ENCODE measurements at regions not wholly inside any gene's neighbourhood (a gene's known extent, or its start where the extent isn't known, plus 50 kb on each side); places are given as distances from the start of the nearest gene placed in this dataset.
A peak's percentile ranks its signal among the peaks of the same experiment; 100 is the strongest.

- peak; percentile 83 for DNase-seq (ENCODE audit: low read depth)
- no peak for TF ChIP-seq CTCF (conservative IDR thresholded peaks at IDR 0.05; ENCODE audit: low read length)
- H3K4me3 ChIP-seq (ENCODE audit: low read length) = no peak overlapping the region
Observed at GRCh38 chr12:42744539-42745182, 155.1 kb upstream of the PRICKLE1 start.

DNA sequence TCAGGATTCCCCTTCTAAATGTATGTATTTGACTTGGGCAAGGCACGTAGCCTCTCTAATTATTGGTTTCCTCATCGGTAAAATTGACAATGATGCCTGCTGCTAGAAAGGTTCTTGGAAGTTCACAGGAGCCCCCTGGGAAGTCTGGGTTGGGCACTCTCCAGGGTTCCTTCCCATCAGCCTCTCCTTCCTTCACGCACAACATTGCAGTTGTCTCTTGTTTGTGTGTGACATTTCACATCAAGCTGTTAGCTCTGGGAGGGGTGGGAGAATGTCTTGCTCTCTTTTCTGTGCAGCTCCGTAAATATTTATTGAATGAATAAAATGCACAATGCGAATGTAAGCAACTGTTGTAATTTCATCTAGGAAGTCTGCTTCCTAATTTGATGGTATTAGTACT, 153.2 kb upstream of the PRICKLE1 start:
- peak; percentile 17 for DNase-seq (ENCODE audit: low read depth)
- no peak for TF ChIP-seq CTCF (conservative IDR thresholded peaks at IDR 0.05; ENCODE audit: low read length)
- no peak overlapping the region for H3K4me3 ChIP-seq (ENCODE audit: low read length)

- no peak for TF ChIP-seq CTCF (conservative IDR thresholded peaks at IDR 0.05; ENCODE audit: low read length)
- peak; percentile 69 for DNase-seq (ENCODE audit: low read depth)
- H3K4me3 ChIP-seq (ENCODE audit: low read length) = no peak overlapping the region
Observed at GRCh38 chr12:42741771-42742510, 152.4 kb upstream of the PRICKLE1 start.

GRCh38 chr12:42741091-42741490, 151.5 kb upstream of the PRICKLE1 start:
- TF ChIP-seq CTCF (conservative IDR thresholded peaks at IDR 0.05; ENCODE audit: low read length) = no peak
- H3K4me3 ChIP-seq (ENCODE audit: low read length) = no peak overlapping the region
- no peak for DNase-seq (ENCODE audit: low read depth)

GRCh38 chr12:42737398-42737797, 147.9 kb upstream of the PRICKLE1 start:
- no peak for TF ChIP-seq CTCF (conservative IDR thresholded peaks at IDR 0.05; ENCODE audit: low read length)
- H3K4me3 ChIP-seq (ENCODE audit: low read length) = no peak overlapping the region
- no peak for DNase-seq (ENCODE audit: low read depth)

DNA sequence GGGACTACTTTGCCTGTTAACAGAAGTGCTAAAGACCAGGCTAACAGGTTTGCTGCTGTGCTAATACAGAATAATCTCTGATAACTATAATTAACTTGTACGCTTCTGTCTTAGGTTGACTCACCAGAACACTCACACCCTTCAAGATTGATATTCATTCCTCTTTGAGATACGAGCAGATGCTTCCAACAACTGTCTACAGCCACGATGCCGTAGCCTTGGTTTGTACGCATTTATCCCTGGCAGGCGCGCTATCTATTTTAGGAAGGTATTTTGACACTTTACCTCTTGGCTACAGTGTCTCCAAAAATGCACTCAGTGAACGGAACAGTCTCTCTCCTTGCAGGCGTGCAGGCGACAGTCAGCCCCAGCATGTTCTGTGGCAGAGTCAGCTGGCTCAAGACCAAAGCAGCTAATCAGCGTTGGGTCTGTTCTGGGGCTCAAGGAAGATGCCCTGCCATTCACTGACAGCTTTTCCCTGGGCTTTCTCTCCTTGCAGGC, 146.4 kb upstream of the PRICKLE1 start:
- H3K4me3 ChIP-seq (ENCODE audit: low read length) = no peak overlapping the region
- DNase-seq (ENCODE audit: low read depth) = no peak
- no peak for TF ChIP-seq CTCF (conservative IDR thresholded peaks at IDR 0.05; ENCODE audit: low read length)

DNA sequence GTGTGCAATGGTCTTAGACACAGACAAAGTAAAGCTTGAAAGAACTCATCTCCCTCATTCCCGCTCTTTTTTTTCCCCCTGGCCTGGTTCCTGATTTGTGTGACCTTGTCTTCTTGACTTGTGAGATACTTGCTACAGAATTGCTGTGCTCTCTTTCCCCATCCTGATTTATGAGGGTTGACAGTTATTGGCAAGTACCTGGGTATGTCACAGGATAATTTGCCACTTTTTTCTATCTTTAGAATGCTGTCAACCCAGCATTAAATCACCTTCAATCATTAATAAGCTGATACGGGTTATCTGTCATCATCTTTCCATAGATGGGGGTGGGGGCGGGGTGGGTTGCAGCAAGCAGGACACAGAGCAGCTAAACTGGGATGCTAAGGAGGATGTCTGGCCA, 144.4 kb upstream of the PRICKLE1 start:
- DNase-seq (ENCODE audit: low read depth) = no peak
- no peak overlapping the region for H3K4me3 ChIP-seq (ENCODE audit: low read length)

More for the DNA sequence above, 144.4 kb upstream of the PRICKLE1 start:
- TF ChIP-seq CTCF (conservative IDR thresholded peaks at IDR 0.05; ENCODE audit: low read length) = no peak

Measured in AG10803 (cell line).